DMS153 treated with DMSO at 0.1 percent for 48 hours (cell line): ENCODE measurements at regions not wholly inside any gene's neighbourhood (a gene's known extent, or its start where the extent isn't known, plus 50 kb on each side); places are given as distances from the start of the nearest gene placed in this dataset.
A peak's percentile ranks its signal among the peaks of the same experiment; 100 is the strongest.

Experiments used
- DNase-seq: peaks from one replicate; lab custom pipeline; 2025; ENCODE audit not compliant: unreplicated experiment; lab: John Stamatoyannopoulos, UW

GRCh38 chr2:149824136-149824535 lies 236.6 kb upstream of the MMADHC start:
- DNase-seq: no peak

DNA sequence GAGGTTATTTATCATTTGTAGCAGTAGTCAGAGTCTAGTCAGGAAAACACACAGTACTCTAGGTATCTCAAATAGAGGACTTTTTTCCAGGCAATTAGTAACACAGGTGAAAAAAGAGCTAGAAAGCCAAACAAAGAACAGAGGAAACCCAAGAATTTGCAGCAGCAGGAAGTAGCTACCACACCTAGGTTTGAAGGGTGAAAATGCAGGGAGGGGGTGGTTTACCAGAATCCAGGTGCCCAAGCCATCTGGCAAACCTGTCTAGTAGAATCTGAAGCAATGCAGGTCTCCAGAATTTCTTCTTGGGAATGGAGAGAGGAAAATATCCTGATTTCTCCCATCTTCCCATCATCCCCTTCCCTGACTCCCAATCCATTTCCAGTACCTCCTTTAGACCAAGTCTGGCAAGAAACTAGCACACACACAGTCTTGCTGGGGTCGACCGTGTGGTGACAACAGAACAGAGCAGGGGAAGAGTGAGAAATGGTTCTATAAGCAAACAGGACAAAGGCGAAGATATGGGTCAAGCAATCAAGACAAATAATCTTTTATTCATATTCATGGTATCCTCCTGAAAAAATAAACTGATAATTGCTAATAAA lies 231.9 kb upstream of the MMADHC start:
- DNase-seq: no peak

- no peak for DNase-seq
These were observed 229.4 kb upstream of the MMADHC start for GRCh38 chr2:149816756-149817551.

DNA sequence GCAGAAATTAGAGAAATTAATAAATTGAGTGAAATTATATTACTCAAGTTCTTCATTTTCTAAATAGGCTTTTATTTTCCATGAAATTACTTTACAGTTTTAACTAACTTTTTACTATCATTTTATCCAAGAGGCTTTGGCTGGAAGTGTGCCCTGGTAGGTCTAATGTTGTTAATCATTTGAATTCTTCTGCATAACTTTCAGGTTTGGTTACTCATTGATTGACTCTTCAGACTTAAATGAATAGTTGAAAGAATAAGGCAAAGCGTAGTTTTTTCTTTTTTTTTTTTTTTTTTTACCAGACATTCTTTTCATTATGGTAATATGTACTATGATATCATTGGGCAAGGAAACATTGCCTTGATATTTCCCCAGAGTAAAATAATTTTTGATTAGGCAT lies 228.4 kb upstream of the MMADHC start:
- no peak for DNase-seq

GRCh38 chr2:149814901-149815300 lies 227.3 kb upstream of the MMADHC start:
- no peak for DNase-seq

DNA sequence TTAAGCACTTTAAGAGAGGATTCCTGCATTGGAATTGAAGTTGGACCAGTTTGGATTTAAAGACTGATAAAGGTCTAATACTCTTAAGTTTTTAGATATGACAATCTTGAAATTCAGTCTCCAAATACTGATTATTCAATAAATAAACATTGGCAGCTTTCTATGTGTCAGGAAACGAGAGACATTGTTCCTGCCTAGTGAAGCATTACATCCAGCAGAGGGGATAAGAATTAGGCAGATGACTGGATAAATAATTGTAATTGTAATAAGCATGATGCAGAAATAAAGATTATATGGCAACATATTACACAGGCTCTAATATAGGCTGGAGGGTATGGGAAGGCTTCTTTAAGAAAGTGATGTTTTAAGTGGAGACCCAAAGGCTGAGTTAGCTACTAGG lies 226.5 kb upstream of the MMADHC start:
- DNase-seq: no peak

- DNase-seq: no peak
These were observed 221.0 kb upstream of the MMADHC start for GRCh38 chr2:149808556-149808955.

- no peak for DNase-seq
These were observed 219.1 kb upstream of the MMADHC start for GRCh38 chr2:149806651-149807050.

GRCh38 chr2:149800624-149801542 lies 213.3 kb upstream of the MMADHC start:
- no peak for DNase-seq

- DNase-seq: no peak
These were observed 211.6 kb upstream of the MMADHC start for GRCh38 chr2:149799013-149799705.

DNA sequence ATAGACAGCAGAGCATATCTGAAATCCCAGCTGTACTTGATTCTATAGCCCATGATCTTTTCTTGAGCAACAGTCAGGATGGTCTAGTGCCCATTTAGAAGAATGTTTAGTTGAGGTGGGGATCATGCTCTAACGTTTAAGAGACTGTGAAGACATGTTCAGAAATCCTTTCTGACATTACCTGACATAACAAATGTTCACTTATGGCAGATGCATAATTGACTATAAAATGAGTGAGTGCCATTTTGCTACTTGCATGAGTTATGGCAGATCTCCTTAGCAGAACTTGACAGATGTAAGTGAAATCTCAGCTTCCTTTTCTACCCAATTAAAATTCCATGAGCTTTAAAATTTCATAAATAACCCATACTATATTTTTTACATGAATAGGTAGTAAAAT lies 209.5 kb upstream of the MMADHC start:
- DNase-seq: no peak

DNA sequence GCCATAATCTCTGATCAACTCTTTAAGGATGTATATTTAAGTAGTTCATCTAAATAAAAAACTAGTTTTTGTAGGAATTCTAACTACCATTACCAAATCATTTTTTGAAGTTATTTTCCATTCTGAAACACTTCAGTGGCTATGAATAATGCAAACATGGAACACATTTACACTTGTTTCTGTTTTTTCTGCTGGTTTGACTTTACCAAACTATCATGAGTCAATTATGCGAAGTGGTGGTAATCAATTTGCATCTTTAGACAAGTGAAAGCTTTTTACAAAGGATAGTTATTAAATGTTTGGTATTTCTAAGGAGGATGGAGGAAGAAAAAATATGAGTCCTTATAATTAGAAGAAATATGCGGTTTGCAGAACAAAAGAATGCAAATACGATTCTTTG lies 202.0 kb upstream of the MMADHC start:
- no peak for DNase-seq

DNA sequence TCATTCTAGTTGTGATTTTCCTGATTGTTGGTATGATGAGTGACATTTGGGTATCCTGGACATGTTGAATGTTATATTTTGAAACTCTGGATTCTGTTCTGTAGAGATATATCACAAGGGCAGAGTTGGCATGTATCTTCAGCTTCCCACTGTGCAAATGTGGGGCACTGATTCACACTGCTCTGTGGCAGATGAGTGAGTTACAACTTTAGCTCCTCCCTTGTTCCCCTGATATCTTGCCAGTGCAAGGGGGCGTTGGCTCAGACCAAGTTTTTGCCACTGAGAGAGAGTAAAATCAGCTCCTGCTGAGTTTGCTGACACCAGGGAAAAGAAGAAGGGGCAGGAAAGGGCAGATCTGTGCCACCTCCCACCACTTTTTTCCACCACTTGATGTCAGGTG lies 199.6 kb upstream of the MMADHC start:
- DNase-seq: no peak

DNA sequence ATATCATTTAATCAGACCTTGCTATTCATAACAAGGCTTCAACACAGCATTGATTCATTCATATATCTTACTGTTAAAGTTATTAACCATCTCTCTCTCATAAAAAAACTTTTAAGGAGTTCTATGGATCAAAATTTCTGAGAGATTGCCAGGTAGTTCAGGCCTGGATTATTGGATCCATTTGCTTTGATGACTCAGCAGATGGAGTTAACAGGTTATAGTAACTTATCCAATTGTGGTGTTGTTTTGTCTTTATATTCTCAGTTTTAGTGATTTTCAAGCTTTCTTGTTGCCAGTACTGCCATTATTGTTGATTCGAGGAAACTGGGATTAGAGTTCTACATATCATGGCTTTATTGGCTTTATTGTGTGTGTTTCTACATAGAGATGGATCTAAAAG lies 195.7 kb upstream of the MMADHC start:
- no peak for DNase-seq

DNA sequence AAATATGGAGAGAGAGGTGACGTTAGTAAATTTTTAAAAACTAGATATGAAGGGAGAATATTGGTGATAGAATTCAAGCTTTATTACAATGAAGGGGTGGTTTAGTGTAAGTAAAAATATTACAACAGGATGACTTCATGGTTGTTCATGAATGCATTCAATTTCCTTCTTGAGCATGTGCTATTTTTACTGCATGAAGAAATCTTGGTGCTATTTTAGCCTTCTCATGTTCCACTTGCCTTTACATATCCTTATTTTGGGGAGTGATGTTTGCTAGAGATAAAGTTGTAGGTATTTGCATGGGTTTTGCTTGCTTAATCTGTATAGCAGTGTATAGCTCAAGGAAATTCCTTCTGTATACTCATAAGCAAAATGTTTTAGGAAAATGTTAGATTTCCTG lies 195.0 kb upstream of the MMADHC start:
- no peak for DNase-seq

DNA sequence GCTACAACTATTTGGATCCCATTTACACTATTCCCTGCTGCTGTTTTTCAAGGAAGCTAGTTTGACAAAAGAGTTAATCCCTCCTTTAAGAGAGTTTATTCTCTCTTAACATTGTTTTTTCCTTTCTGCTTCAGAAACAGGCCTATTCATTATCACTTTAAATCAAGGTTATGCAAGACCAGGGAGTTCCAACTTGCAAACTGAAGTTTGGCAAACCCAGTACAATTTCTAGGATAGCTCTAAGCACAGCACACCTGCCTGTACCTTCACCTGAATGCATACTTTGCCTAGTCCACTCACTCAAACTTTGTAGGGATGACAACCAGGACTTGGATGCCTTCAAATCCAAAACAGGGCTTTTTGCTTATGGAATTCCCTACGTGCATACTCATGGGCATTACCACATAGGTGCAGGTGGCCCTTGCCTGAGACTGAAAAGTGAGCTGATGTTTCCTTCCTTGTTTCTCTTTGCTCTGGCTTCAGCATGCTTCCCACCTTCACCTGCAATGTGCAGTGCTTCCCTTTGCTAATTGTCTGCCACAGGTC lies 193.8 kb upstream of the MMADHC start:
- no peak for DNase-seq

DNA sequence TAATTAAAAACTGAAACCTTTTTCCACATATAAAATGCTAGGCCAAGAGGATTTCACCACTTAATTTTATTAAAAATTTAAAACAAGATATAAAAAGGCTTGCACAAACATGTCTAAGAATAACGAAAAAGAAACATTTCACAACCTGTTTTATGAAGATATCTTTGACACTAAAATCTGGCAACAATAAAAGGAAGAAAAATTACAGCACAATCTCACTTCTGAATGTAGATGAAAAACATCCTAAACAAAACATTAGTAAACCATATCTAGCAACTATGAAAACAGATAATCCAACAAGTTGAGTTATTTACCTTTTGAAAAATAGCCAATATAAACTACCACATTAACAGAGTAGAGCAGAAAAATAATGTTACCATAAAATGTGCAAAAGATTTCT lies 185.4 kb upstream of the MMADHC start:
- no peak for DNase-seq

GRCh38 chr2:149768320-149768799 lies 180.8 kb upstream of the MMADHC start:
- DNase-seq: no peak

GRCh38 chr2:149767516-149767974 lies 180.0 kb upstream of the MMADHC start:
- DNase-seq: no peak

DNA sequence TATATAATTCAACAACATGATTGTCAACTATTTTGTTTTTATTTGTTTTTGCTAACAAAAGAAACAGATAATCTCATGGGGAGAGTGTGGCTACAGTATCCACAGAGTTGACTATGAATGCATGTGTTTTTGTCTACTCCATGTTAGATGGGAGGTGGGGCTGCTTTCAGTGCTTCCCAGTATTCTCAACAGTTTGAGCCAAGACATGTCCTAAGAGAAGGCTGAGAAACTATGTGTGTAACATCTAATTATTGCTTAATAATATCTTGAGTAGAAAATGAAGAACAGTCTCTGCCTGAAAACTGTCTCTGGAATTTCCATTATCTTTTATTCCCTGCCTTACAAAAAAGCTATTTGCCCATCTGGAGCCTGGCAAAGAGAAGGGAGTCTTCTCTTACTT lies 178.8 kb upstream of the MMADHC start:
- no peak for DNase-seq

- DNase-seq: peak; percentile 7
These were observed 178.1 kb upstream of the MMADHC start for GRCh38 chr2:149765636-149766035.
